ENCODE measurements at regions not wholly inside any gene's neighbourhood (a gene's known extent, or its start where the extent isn't known, plus 50 kb on each side); places are given as distances from the start of the nearest gene placed in this dataset.
"Not testable (repeated sequence)": the region's sequence is repeated elsewhere in the genome, so short reads cannot be mapped to it uniquely, and the experiment has no call there.

DNA sequence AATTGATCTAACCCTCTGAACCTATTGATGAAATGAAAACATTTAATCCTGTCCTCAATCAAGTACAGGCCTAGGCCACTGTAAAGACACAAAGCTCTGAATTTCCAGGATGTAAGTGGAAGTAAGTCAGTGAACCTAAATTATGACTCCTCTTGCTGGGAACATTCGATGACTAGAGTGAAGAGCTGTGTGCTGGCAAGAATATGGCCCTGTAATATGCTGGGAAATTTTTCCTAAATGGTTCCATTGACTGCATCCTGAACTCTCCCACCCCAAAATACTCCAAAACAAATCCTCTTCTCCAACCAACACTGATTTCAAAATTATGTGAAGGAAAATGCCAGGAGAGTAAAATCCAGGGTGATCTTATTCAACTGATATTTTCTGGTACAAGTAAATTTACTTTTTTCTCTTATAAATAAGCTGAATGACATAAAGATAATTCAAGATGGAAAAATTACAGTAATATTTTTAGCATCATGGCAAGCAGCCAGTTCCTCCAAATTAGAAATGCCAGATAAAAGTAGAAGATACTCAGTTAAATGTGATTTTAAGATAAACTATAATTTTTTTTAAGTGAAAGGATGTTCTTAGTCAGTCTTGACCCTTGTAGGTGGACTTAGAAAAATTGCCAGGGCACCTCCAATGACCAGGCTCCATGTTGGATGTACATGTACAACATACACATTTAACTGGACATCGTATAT lies 269.4 kb downstream of the PTGER3 start:
- ATAC-seq (no peak), DNase-seq (no peak)
- H3K27me3 ChIP-seq = no peaks in the 10 kb centered on the region
- H3K27ac ChIP-seq = no peak overlapping the region
- no peak for TF ChIP-seq POLR2A (IDR thresholded peaks at IDR 0.05)
- no peak overlapping the region for H3K4me3 ChIP-seq
- H3K4me1 ChIP-seq = no peaks in the 10 kb centered on the region
- H3K36me3 ChIP-seq = no peaks in the 10 kb centered on the region
- intact Hi-C loops (cut with DNase I) = no loop called here
- WGBS (ENCODE audit: insufficient coverage, low coverage, low lambda C conversion rate, missing lambda C conversion rate) = 71% methylated on average over 2 of the region's 2 CpGs
- no peaks in the 10 kb centered on the region for H3K9me3 ChIP-seq

DNA sequence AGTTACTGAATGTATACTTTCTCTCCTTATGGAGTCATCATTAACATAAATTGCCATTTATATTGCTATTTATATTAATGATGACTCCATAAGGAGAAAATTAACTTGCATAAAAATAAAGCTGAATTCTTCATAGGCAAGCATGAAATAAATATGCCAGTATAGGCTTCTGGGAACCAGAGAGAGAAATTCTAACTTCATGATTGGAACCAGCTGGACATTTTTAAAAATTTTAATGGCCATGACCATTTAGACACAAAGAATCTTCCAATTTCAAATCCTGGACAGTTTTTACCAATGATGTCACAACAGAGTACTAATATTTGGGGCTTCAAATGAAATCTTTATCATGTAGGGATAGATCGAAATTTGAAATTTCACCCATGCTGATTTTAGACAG lies 268.7 kb downstream of the PTGER3 start:
- Histone ChIP-seq H3K9me3 (no peaks in the 10 kb centered on the region), H3K4me1 (no peaks in the 10 kb centered on the region), H3K27ac (no peak overlapping the region), H3K27me3 (no peaks in the 10 kb centered on the region), H3K36me3 (no peaks in the 10 kb centered on the region), H3K4me3 (no peak overlapping the region)
- DNase-seq (no peak), ATAC-seq (no peak)
- intact Hi-C loops (cut with DNase I) = no loop called here
- TF ChIP-seq POLR2A (IDR thresholded peaks at IDR 0.05) = no peak
- TF ChIP-seq, protein P1, sequence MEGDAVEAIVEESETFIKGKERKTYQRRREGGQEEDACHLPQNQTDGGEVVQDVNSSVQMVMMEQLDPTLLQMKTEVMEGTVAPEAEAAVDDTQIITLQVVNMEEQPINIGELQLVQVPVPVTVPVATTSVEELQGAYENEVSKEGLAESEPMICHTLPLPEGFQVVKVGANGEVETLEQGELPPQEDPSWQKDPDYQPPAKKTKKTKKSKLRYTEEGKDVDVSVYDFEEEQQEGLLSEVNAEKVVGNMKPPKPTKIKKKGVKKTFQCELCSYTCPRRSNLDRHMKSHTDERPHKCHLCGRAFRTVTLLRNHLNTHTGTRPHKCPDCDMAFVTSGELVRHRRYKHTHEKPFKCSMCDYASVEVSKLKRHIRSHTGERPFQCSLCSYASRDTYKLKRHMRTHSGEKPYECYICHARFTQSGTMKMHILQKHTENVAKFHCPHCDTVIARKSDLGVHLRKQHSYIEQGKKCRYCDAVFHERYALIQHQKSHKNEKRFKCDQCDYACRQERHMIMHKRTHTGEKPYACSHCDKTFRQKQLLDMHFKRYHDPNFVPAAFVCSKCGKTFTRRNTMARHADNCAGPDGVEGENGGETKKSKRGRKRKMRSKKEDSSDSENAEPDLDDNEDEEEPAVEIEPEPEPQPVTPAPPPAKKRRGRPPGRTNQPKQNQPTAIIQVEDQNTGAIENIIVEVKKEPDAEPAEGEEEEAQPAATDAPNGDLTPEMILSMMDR (IDR thresholded peaks at IDR 0.05) = no peak
- WGBS (ENCODE audit: insufficient coverage, low coverage, low lambda C conversion rate, missing lambda C conversion rate) = 32% methylated on average over 1 of the region's 1 CpG

DNA sequence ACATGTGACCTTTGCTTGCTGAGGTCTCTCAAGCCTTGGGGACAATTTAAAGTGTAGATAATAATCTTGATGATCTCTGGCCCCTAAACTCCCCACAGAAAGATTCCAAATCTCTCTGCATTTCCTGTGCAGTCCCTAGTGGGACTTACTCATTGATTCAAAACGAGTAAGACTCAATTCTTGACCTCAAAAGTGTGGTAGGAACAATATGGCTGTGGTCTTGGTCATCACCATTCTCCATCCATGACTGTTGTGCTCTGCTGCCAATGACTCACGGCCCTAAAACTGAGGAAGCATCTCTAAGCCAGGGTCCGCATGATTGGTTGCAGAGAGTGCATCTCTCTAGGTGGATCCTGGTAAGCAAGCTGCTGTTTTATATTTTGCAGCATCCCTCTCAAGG lies 268.0 kb downstream of the PTGER3 start:
- Histone ChIP-seq H3K27me3 (no peaks in the 10 kb centered on the region), H3K4me1 (no peaks in the 10 kb centered on the region), H3K27ac (no peak overlapping the region), H3K9me3 (no peaks in the 10 kb centered on the region), H3K4me3 (no peak overlapping the region), H3K36me3 (no peaks in the 10 kb centered on the region)
- TF ChIP-seq POLR2A (IDR thresholded peaks at IDR 0.05) = no peak
- TF ChIP-seq, protein P1 (IDR thresholded peaks at IDR 0.05) = no peak
- ATAC-seq = no peak
- no peak for DNase-seq
- WGBS (ENCODE audit: insufficient coverage, low coverage, low lambda C conversion rate, missing lambda C conversion rate) = 34% methylated on average over 2 of the region's 3 CpGs
- intact Hi-C loops (cut with DNase I) = no loop called here

DNA sequence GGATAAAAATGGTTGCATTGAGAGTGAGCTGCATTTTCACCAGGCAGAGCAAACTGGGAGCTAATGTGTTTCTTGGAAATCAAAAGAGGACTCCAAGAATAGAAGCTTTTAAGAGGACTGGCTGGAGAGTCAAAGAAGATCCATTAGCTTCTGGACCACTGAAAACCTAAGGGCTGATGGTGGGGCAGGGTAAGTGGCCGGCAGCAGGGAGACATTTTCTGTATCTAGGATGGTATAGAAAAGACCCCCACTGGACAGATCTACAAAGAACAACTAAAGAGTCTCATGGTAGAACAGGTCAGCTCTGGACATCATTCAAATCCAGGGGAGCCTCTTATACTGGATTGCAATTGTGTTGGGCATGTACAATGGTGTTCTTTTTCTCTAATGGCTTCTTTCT lies 262.3 kb downstream of the PTGER3 start:
- Histone ChIP-seq H3K4me1 (no peaks in the 10 kb centered on the region), H3K4me3 (no peak overlapping the region), H3K36me3 (no peaks in the 10 kb centered on the region), H3K27me3 (no peaks in the 10 kb centered on the region), H3K27ac (no peak overlapping the region), H3K9me3 (no peaks in the 10 kb centered on the region)
- WGBS (ENCODE audit: insufficient coverage, low coverage, low lambda C conversion rate, missing lambda C conversion rate) = 35% methylated on average over 1 of the region's 1 CpG
- intact Hi-C loops (cut with DNase I) = no loop called here
- ATAC-seq = no peak
- DNase-seq = no peak
- no peak for TF ChIP-seq POLR2A (IDR thresholded peaks at IDR 0.05)
- TF ChIP-seq, protein P1 (IDR thresholded peaks at IDR 0.05) = no peak

DNA sequence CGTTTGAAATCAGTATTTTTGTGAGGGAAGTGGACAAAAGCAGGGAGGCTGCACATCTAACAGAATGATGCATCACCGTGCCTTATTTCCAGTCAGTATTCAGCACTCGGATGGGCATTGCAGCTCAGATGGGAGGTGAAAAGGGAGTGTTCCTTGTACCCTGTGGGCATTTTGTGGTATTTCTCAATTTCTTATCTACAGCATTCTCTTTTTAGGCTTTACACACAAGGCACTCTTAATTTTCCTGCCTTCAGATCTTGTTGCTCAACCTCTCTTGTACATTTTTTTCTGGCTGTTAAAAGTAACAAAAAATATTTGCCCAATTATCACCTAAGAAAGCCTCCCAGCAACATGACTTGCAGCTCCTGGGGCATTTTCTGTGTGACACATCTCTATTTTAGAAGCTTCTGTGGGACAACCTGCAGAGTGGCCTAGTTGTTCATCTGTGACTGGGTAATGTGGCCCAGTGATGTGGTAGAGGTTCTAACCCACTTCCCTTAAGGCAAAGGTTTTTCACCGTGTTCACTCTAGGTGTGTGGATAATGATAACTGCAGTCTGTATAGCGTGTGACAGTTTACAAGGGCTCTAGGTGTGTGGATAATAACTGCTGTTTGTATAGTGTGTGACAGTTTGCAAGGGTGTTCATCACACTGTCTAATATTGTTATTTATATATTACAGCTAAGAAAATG lies 257.2 kb downstream of the PTGER3 start:
- no peak overlapping the region for H3K27ac ChIP-seq
- ATAC-seq = no peak
- H3K4me3 ChIP-seq = no peak overlapping the region
- H3K27me3 ChIP-seq = no peaks in the 10 kb centered on the region
- intact Hi-C loops (cut with DNase I) = no loop called here
- no peak for TF ChIP-seq POLR2A (IDR thresholded peaks at IDR 0.05)
- TF ChIP-seq, protein P1 (IDR thresholded peaks at IDR 0.05) = no peak
- no peaks in the 10 kb centered on the region for H3K4me1 ChIP-seq
- H3K36me3 ChIP-seq = no peaks in the 10 kb centered on the region
- no peaks in the 10 kb centered on the region for H3K9me3 ChIP-seq
- no peak for DNase-seq
- WGBS (ENCODE audit: insufficient coverage, low coverage, low lambda C conversion rate, missing lambda C conversion rate) = 49% methylated on average over 4 of the region's 5 CpGs

DNA sequence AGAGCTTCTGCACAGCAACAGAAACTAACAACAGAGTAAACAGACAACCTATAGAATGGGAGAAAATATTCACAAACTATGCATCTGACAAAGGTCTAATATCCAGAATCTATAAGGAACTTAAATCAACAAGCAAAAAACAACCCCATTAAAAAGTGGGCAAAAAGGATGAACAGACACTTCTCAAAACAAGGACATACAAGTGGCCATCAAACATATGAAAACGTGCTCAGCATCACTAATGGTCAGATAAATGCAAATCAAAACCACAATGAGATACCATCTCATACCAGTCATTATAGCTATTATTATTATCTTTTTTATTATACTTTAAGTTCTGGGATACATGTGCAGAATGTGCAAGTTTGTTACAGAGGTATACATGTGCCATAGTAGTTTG lies 252.6 kb downstream of the PTGER3 start:
- H3K27me3 ChIP-seq; H3K4me1 ChIP-seq; H3K36me3 ChIP-seq; intact Hi-C loops (cut with DNase I); H3K27ac ChIP-seq; DNase-seq; ATAC-seq; H3K9me3 ChIP-seq; H3K4me3 ChIP-seq: not testable (repeated sequence)
- 64% methylated on average over 1 of the region's 1 CpG for WGBS (ENCODE audit: insufficient coverage, low coverage, low lambda C conversion rate, missing lambda C conversion rate)

DNA sequence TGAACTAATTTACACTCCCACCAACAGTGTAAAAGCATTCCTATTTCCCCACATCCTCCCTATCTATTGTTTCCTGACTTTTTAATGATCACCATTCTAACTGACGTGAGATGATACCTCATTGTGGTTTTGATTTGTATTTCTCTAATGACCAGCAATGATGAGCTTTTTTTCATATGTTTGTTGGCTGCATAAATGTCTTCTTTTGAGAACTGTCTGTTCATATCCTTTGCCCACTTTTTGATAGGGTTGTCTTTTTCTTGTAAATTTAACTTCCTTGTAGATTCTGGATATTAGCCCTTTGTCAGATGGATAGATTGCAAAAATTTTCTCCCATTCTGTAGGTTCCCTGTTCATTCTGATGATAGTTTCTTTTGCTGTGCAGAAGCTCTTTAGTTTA lies 251.3 kb downstream of the PTGER3 start:
- DNase-seq; H3K9me3 ChIP-seq; intact Hi-C loops (cut with DNase I); ATAC-seq; H3K4me1 ChIP-seq; H3K27ac ChIP-seq; H3K4me3 ChIP-seq; H3K36me3 ChIP-seq; H3K27me3 ChIP-seq: not testable (repeated sequence)
- WGBS (ENCODE audit: insufficient coverage, low coverage, low lambda C conversion rate, missing lambda C conversion rate) = 36% methylated on average over 1 of the region's 1 CpG

DNA sequence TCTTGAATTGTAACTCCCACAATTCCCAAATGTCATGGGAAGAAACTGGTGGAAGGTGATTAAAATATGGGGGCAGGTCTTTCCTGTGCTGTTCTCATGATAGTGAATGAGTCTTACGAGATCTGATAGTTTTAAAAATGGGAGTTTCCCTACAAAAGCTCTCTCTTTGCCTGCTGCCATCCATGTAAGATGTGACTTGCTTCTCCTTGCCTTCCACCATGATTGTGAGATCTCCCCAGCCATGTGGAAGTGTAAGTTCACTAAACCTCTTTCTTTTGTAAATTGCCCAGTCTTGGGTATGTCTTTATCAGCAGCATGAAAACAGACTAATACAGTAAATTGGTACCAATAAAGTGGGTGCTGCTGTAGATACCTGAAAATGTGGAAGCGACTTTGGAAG lies 245.0 kb downstream of the PTGER3 start:
- H3K36me3 ChIP-seq; DNase-seq; H3K4me3 ChIP-seq; intact Hi-C loops (cut with DNase I); H3K27ac ChIP-seq; H3K27me3 ChIP-seq; ATAC-seq; H3K9me3 ChIP-seq; H3K4me1 ChIP-seq: not testable (repeated sequence)
- WGBS (ENCODE audit: insufficient coverage, low coverage, low lambda C conversion rate, missing lambda C conversion rate) = 70% methylated on average over 2 of the region's 2 CpGs
